K562 (cell line): ENCODE measurements at regions not wholly inside any gene's neighbourhood (a gene's known extent, or its start where the extent isn't known, plus 50 kb on each side); places are given as distances from the start of the nearest gene placed in this dataset.
A peak's percentile ranks its signal among the peaks of the same experiment; 100 is the strongest.

ENCODE experiments used
- CREM ChIP-seq: IDR thresholded peaks from 2 replicates; pipeline ENCODE4 v1.6.1; 2014; ENCODE audit warnings: antibody characterized with exemption, low read depth
- ELK1 ChIP-seq: sonication (generic); formaldehyde crosslinking; IDR thresholded peaks from 2 replicates; pipeline ENCODE4 v1.8.1; 2022; ENCODE audit warnings: missing genetic modification reagents
- ESRRA ChIP-seq: fragments of 450-650 bp; IDR thresholded peaks from 2 replicates; pipeline ENCODE4 v1.6.1; 2014; ENCODE audit warnings: low read depth, mild to moderate bottlenecking, moderate library complexity, borderline replicate concordance
- GATAD2A ChIP-seq: fragments of 450-650 bp; IDR thresholded peaks from 2 replicates; pipeline ENCODE4 v1.6.1; 2017
- HMG20A ChIP-seq: fragments of 450-650 bp; formaldehyde crosslinking; conservative IDR thresholded peaks from 2 replicates; pipeline ENCODE4 v1.4.0; 2020; ENCODE audit warnings: mild to moderate bottlenecking, mixed read lengths
- ILF3 ChIP-seq: fragments of 450-650 bp; IDR thresholded peaks from 2 replicates; pipeline ENCODE4 v1.6.1; 2018; ENCODE audit warnings: antibody characterized with exemption, mild to moderate bottlenecking, moderate library complexity, borderline replicate concordance
- IRF9 ChIP-seq: fragments of 450-650 bp; IDR thresholded peaks from 2 replicates; pipeline ENCODE4 v1.6.1; 2016; ENCODE audit warnings: missing biosample characterization, missing genetic modification characterization
- MBD2 ChIP-seq: sonication (generic); IDR thresholded peaks from 2 replicates; pipeline ENCODE4 v1.6.1; 2016; ENCODE audit warnings: low read depth, borderline replicate concordance
- NFYB ChIP-seq: IDR thresholded peaks from 2 replicates; pipeline ENCODE4 v1.6.1; 2011; ENCODE audit warnings: mild to moderate bottlenecking, moderate library complexity; ENCODE audit not compliant: insufficient read length; ENCODE audit errors: extremely low read depth
- YY1 ChIP-seq, 3 experiments: IDR thresholded peaks; 2 replicates each; pipeline ENCODE4 v1.6.1; 2011; ENCODE audit warnings: low read length in 2 of 3, mild to moderate bottlenecking in 2 of 3, moderate library complexity in 2 of 3, borderline replicate concordance in 1 of 3, control low read depth in 1 of 3, low read depth in 1 of 3; ENCODE audit not compliant: insufficient read depth in 3 of 3, insufficient replicate concordance in 2 of 3, control insufficient read depth in 1 of 3, insufficient read length in 1 of 3; ENCODE audit errors: extremely low read depth in 1 of 3
- ZBTB34 ChIP-seq: fragments of 250-450 bp; sonication (Bioruptor Pico); IDR thresholded peaks from 2 replicates; pipeline ENCODE4 v1.8.0; 2021; ENCODE audit warnings: mild to moderate bottlenecking, moderate library complexity
- ZEB2 ChIP-seq: fragments of 450-650 bp; IDR thresholded peaks from 2 replicates; pipeline ENCODE4 v1.6.1; 2016
- ZNF133 ChIP-seq: fragments of 250-450 bp; sonication (Bioruptor Pico); IDR thresholded peaks from 2 replicates; pipeline ENCODE4 v1.4.0; 2020; ENCODE audit warnings: mild to moderate bottlenecking
- ZNF592 ChIP-seq: fragments of 450-650 bp; IDR thresholded peaks from 2 replicates; pipeline ENCODE4 v1.6.1; 2017; ENCODE audit warnings: antibody characterized with exemption, mild to moderate bottlenecking
- ZNF76 ChIP-seq: fragments of 250-450 bp; sonication (Bioruptor Pico); IDR thresholded peaks from 2 replicates; pipeline ENCODE4 v1.4.0; 2020; ENCODE audit warnings: mild to moderate bottlenecking, moderate library complexity, borderline replicate concordance
- TF ChIP-seq, protein P1 (sequence below): IDR thresholded peaks from 2 replicates; pipeline ENCODE4 v1.6.1; 2011; ENCODE audit warnings: borderline replicate concordance, low read depth, mild to moderate bottlenecking, moderate library complexity, low read length; ENCODE audit not compliant: insufficient read depth, poor library complexity, severe bottlenecking

DNA sequence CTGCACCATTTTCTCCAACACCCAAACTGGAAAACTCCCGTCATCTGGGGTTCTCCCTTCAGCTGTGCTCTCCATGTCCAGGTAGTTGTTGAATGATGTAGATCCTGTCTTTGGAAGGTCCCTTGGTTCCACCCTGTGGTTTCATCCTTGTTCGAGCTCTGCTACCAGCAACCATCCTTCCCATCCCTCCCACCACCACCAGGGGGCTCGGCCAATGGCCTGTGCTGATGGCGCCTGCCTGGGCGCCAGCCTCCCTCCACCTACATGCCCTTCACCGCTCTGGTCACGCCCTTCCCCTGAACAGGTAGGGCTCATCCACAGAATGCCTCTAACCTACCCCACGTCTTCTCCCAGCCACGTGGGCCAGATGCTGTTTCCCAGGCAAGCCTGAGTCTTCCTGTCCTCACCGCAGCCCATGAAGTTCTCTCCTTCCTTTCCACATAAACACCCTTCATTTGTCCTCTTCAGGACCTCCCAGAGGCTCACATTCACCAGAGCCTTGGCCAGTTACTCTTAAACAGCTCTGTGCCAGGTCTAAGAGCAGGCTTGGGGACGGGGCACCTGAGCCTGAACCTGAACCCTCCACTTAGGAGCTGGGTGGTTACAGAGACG, 75.1 kb upstream of the DUSP22 start (continued):
- TF ChIP-seq, protein P1, sequence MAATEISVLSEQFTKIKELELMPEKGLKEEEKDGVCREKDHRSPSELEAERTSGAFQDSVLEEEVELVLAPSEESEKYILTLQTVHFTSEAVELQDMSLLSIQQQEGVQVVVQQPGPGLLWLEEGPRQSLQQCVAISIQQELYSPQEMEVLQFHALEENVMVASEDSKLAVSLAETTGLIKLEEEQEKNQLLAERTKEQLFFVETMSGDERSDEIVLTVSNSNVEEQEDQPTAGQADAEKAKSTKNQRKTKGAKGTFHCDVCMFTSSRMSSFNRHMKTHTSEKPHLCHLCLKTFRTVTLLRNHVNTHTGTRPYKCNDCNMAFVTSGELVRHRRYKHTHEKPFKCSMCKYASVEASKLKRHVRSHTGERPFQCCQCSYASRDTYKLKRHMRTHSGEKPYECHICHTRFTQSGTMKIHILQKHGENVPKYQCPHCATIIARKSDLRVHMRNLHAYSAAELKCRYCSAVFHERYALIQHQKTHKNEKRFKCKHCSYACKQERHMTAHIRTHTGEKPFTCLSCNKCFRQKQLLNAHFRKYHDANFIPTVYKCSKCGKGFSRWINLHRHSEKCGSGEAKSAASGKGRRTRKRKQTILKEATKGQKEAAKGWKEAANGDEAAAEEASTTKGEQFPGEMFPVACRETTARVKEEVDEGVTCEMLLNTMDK, result peak; percentile 75
- 0 out of 2 replicates have a peak, but pooled peaks have one; percentile 25 for TF ChIP-seq CREM
- no peak for TF ChIP-seq MBD2
- TF ChIP-seq YY1 (IDR thresholded peaks at IDR 0.05; ENCODE audit: borderline replicate concordance in 1 of 3, control insufficient read depth in 1 of 3, extremely low read depth in 1 of 3, insufficient read depth in 3 of 3, insufficient read length in 1 of 3, insufficient replicate concordance in 2 of 3, low read depth in 1 of 3, low read length in 2 of 3), result peak in 2 of 3 experiments; percentile 60 to 70
- no peak for TF ChIP-seq ZNF133 (CRISPR knock-in tag)
- TF ChIP-seq ESRRA, result peak; percentile 12; the same call in 1 of the 2 replicates
- TF ChIP-seq ZBTB34 (CRISPR knock-in tag), result no peak
- no peak for TF ChIP-seq ILF3
- no peak for TF ChIP-seq ZNF76 (CRISPR knock-in tag)
- TF ChIP-seq HMG20A (CRISPR knock-in tag), result no peak
- no peak for TF ChIP-seq ZNF592
- no peak for TF ChIP-seq ELK1 (CRISPR knock-in tag)
- no peak for TF ChIP-seq IRF9
- TF ChIP-seq GATAD2A, result no peak
- no peak for TF ChIP-seq ZEB2
- no peak for TF ChIP-seq NFYB
